CD4-positive, alpha-beta T cell treated with Interleukin-6 for 4 hours (primary cell): ENCODE measurements at regions not wholly inside any gene's neighbourhood (a gene's known extent, or its start where the extent isn't known, plus 50 kb on each side); places are given as distances from the start of the nearest gene placed in this dataset.

ENCODE experiments used
- DNase-seq: peaks from one replicate; pipeline ENCODE4 v3.0.0-alpha.2; 2020; ENCODE audit warnings: mixed read lengths

DNA sequence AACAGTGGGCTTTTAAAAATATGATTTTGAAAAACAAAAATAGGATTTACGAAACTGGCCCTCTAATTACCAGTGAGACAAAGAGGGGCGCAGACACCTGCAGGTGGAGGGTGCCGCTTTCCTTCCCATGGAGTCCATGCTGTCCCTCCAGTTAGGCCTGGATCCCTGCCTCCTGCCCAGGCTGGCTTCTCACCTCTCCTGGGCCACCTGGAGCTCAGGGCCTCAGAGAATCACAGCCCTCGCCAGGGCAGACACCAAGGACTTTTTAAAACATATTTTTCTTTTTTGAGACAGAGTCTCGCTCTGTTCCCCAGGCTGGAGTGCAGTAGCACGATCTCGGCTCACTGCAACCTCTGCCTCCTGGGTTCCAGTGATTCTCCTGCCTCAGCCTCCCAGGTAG, 1437.2 kb downstream of the TBC1D22A start:
- DNase-seq, result no peak

DNA sequence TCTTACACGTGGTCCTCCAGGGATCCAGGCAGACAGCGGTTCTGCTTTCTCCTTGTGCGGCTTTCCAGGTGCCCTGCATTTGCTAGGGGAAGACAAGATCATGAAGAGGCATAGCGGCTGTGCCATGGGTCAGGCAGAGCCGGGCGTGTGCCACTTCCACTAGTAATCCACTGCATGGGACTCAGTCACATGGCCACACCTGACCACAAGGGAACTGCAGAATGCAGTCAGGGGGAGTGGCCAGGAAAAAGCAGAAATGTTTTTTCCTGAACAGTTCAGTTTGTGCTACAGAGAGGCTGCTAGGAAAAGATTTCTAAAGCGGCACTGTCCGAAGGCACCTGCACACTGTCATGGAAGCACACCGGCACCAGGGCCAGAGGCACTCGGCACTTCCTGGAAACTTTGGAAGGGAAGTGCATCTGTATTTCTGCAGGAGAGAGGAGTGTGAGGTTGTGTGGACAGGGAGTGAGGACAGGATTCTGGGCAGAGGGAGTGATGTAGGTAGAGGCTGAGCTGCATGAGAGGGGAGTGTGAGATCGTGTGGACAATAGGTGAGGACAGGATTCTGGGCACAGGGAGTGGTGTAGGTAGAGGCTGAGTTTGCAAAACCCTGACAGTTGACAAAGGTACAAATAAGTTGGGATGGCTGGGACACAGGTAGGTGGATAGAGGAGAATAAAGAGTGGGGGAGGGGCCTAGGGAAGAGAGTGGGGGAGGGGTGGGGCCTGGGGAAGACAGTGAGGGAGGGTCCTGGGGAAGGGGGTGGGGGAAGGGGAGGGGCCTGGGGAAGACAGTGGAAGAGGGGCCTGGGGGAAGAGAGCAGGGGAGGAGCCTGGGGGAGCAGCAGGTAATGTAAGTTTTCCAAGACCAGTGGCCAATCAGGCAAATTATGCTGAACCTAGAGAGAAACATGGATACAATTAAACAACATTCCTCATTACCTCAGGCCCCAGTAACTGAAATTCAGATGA, 1436.3 kb downstream of the TBC1D22A start:
- no peak for DNase-seq

DNA sequence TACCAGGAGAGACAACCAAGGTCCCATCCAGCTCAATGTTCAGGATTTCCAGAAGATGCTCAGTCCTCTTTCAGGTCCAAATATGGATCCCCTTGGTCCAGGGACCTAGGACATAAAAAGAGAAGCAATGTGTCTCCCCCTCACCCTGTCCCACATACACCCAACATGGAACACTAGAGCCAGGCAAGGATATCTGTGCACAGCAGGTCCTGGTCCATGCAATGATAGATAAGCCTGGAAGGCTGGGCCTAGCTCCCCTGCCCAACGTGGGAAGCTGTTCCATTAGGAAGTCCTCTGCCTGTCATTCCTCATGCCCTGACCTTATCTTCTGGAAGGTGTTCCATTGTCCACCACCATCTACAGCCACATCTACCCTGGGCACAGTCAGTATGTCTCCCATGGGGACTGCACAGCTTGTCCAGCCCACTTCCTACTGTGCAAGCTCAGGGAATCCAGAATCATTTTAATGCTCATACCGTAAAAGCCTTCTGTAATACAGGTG, 1434.8 kb downstream of the TBC1D22A start:
- no peak for DNase-seq

DNA sequence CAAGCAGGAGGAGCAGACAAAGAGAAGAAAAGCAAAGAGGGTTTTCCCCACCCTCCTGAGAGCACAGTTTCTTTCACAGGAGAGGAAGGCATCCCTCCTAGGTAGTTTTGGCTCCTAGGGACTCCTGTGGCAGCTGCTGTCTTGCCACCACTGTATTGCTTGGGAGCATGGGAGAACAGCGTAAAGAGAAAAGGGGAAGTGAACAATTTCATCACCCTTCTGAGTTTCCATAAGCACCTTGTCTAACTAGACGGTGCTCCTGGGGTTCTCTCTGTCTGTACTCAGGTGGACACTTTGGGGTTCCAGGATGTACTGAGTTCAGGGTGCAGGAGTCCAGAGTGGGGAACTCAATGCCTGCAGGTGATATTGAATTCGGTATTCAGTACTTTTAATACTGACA, 1430.5 kb downstream of the TBC1D22A start:
- no peak for DNase-seq

DNA sequence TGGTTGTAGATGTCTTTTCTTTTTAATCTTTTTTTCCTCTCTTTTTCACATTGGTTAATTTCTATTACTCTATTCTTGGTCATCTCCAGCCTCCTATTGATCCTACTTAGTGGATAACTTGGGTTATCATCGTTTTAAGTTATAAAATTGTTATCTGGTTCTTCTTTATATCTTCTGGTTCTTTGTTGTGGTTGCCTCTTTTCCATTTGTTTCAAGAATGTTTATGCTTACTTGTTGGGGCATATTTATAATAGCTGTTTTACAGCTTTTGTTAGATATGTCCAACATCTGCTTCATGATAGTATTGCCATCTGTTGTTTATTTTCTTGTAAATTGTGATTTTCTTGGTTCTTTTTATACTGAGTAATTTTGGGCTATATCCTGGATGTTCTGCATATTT, 1429.6 kb downstream of the TBC1D22A start:
- no peak for DNase-seq

DNA sequence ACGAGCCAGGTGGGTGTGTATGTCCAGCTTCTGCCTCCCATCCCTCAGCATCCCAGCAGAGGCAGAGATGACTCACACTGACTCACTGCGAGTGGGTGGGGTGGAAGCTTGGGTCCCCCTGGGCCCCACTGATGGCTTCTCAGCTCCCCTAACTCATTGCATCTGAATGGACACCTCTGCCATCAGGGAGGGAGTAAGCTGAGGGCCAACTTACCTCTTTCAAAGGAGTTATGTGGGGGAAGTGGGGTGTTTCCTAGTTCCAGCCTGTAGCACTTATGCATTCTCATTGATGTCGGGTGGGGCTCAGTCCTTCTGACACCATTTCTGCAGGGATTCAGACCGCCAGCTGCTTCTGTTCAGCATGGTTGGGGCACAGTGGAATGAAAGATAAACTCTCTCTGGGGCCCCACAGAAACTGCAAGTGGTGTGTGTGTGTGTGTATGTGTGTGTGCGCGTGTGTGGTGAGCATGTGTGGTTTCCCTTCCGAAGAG, 1425.8 kb downstream of the TBC1D22A start:
- DNase-seq, result no peak

DNA sequence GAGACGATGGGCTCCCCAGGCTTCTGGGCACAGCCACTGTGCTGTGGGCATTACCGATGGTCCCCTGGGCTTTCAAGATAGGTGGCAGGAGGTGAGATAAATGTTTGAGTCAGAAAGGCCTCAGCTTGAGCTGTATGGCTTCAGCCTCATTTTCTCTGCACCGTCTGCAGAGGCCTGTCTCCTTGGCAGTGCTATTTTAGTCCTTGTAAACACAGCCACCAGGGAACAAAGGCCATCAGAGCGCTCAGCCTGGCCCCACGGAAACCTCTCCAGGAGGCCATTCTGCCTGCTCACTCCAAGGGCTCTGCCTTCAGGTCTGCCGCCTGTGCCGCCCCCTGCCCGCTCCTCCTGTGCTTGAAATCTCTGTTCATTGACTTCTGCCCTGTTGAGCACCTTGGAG, 1424.9 kb downstream of the TBC1D22A start:
- DNase-seq, result no peak

DNA sequence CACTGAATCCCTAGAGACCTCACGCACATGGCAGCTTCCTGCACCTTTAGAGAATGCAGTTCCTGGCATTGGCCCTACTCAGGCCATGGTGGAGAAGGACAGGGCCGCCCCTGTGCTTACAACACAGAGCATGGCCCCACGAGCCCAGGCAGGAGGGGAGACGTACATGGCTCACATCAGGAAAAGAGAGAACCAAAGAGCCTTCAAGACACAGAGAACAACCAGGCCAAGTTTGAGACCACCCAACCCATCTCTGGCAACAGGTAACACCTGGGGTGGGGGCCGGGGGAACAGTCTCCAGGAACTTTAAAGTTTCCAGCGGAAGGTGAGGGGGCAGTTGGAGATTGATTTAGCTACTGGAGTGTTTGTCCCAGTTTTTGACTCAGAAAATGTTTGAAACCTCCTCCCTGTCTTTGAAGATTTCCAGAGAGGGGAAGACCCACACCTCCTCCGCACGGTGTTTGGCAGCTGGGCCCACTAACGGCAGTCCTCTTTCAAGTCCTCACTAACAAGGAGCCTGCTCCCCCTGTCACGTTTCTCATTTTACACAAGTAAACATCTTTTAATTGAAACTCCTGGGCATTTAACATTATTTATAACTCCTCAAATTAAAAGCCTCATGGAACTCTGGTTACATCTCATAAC, 1423.8 kb downstream of the TBC1D22A start:
- no peak for DNase-seq

DNA sequence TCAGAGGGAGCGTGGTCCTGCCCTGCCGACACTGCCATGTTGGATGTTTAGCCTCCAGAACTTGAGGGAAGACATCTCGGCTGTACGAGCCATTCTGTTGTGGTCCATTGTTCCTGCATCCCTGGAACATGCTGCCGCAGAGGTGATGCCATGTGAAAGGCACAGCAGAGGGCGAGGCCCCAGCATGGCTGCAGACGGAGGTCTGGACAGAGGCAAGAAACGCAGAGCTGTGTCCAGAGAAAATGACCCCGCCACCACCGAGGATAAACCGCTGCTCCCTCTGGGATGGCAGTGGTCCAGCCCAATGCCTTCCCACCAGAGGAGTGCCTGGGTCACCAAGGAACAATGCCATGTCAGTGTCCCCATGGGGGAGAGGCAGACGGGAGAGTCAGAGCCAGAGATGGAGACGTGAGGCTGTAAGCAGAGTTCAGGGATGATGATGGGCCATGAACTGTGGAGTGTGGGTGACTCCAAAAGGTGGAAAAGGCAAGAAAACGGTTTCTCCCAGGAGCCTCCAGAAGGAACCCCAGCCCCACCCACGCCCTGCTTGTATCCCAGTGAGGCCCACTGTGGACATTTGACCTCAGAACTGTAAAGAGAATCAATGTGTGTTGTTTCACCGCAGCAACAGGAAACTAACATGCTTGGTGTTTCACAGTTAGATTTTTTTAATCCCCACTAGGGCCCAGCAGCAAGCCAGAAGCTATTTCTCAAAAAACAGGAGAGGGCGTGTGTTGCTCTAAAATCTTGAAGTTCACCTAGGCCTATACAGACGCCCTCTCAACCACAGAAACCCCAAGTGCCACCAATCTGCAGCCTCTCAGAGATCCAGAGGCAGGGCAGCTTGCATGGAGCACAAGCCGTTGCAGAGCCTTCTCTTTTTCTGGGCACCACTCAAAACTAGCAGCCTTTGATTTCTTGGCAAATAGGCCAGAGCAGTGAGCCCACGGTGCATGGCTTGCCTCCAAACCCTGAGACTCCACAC, 1422.9 kb downstream of the TBC1D22A start:
- DNase-seq, result no peak

DNA sequence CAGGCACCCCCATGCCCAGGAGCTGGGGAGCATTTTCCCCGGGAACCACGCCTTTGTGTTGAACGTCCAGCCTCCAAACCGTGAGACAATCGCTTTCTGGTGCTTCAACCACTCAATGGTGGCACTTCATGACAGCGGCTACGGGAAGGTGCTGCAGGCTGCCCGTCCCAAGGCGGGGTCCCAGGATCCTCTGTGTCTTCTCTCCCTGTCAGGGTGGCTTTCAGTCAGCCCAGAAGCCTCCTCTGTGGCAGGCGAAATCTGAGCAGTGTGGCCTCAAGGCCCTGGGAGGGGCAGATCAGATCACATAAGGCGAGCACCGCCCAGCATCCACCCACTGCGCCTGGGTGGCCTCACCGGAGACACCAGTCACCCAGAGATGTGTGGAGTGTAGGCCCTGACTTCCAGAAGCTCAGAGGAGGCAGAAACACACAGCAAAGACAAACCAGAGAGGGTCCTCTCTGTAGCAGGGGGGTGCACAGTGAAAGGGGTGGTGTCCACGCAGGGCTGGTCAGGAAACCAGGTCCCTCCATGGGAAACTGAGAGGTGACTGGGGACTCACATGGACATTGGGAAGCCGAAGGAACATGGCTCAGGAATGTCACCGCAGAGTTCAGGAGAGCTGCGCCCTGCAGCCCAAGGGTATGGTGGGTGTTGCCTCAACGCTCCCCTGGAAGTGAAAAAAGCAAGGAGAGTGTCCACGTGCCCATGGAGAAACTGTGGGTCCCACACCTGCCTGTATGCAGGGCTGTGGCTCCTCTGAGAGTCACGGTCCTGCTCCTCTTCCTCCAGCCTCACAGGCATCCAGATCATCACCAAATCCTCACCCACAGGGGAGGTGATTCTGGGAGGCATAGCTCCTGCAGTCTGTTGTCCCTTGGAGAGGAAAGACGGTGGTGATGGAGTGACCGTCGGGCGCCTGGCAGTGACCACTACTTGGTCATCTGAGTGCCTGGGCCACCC, 1420.7 kb downstream of the TBC1D22A start:
- no peak for DNase-seq

DNA sequence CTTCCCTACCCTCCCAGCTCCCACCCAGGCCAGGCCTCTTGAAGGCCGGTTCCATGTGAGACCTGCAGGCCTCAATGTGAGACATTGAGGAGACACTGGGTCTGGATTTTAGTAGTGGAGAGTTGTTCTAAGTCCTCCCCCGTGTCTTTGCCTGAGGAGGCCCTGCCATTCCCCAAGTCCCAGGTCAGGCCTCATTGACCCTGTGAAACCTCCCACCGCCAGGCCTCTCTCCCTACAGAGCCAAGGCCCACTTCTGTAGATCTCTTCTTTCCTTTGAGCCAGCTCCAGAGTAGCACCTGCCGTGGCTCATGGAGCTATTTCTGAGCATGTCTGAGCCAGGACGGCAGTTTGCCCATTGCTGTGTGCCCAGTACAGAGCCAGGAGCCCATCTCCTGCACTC, 1419.6 kb downstream of the TBC1D22A start:
- DNase-seq, result no peak

DNA sequence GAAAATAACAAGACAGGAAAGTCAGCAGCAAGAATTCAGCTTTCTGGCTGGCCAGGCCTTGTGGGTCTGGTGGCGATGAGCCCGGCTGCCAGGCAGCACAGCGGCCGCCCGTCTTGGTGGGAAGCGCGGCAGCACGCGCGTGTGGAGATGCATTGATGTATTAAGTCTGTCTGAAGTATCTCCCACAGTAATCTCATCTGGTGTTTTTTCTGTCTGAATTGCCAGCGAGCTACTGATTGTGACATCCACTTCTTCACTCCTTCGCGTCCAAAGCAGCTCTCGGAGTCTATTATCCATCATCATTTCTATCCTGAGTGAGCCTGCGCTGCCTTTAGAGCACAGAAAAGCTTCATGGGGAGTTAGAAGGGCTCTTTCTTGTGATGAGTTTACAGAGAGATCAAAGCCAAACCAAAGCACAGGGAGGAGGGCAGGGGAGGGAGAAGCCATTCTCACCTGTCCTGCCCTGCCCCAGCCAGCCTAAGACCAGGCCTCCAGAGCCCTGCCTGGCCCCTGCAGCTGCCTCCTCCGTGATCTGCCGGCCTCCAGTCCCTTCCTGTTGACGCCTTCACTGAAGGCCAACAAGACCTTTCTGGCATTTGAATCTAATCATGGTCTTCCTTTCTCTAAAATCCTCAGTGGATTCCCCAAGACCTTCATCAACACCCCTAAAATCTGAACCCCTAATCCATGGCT, 1419.0 kb downstream of the TBC1D22A start:
- DNase-seq, result no peak

DNA sequence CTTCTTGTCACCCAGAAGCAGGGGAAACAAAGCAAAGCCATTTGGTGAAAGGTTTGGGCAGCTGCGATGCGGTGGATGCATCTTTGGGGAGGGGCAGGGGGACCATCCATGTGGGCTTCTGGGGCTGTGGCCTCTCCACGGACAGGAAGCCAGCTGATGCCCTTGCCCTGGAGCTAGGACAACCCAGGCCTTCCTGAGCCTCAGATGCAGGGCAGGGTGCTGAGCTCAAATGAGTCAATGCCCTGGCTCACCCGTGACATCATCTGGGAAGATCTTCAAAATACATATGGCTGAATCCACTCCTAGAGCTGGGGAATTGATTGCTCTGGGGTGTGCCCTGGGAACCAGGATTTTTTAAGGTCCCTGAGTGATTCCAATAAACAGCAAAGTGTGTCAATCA, 1418.2 kb downstream of the TBC1D22A start:
- DNase-seq, result no peak

DNA sequence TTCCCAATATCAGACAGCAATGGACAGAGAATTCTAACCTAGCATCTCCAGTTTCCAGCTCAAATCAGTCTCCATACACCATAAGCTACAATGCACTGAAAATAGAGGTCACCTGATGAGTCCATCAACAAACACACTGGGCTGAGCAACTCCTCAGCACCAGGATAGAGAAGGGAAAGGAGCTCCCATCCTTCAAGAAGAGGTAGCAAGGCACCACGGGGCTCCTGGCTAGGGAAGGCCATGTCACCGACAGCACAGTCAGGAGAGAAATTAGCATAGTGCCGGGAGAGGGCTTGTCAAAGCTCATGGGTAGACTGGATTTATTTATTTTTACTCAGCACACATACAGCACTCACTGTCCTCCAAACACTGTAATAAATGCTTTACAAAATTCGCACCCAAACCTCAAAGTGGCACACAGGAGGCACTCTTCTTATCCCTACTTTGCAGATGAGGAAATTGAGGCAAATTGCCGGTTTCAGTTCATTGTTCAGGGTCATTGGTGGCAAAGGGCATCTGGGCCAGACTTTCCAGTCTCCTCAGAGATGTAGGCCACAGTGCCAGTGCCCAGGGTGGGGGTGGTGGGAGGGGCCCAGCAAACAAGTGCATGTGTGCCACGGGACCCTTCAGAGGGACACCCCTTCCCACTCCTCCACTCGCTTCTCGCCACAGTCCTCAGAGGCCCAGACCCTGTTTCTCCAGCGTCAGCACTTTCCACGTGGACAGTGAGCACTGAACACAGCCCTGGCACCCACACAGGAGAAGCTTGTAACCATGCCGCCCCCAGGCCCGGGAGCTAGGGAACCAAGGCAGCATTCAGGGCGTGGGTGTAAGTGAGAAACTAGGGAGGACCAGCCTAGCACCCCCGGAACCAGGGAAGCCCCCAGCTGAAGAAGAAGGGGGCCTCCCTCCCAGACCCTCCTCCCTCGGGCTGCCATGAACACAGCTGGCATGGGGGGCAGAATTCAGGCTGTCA, 1417.4 kb downstream of the TBC1D22A start:
- DNase-seq, result no peak

DNA sequence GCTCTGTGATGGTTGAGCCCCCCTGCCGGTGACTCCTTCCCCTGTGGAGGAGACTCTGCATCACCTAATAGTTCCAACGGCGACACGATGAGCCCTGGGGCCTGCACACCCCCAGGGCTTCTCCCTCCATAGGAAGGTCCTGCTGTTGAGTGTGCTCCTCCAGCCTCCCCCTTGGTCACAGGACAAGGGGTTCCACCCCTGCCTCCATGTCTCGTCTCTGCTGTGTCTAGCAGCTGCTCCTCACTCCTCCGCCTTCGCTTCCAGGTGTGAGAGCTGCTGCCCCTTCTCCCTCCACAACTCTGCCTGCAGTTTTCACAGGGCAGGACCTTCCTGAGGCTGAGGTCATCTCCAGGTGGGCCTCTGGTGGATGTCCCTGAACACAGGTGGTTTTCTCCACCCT, 1416.1 kb downstream of the TBC1D22A start:
- DNase-seq, result no peak

DNA sequence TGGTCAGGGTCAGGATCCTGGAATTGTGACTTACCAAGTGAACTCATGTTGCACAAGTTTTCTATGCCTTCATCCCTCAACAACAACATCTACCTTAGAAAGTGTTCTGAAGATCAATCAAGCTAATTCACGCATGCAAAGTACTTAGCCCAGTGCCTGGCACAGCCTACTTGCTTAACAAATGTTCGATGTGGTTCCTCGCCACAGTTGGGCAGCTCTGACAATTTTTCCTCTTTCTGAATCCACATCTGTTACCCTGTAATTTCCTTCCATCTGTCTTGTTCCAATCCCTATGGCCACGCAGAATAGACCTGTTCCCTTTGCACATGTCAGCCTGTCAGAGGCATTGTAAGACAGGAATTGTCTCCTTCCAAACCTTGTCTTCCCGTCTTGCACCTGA, 1415.2 kb downstream of the TBC1D22A start:
- DNase-seq, result no peak

DNA sequence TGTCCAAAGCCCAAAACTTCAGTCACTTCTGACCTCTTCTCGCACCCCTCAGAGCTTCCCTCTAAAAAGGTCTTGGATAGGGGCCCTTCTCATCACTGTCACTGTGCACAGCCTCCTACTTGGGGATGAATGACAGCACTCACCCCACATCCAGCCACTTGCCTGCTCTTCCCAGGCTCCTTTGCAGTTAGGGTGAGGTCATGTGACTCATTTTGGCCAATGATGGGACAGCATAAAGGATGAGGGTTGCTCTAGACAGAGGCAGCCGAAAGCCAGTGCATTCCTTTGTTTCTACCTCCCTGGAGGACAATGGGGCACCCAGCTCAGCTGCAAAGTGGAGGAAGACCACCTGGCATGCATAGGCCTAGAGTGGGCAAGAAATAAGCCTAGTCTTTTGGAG, 1413.3 kb downstream of the TBC1D22A start:
- DNase-seq, result no peak

DNA sequence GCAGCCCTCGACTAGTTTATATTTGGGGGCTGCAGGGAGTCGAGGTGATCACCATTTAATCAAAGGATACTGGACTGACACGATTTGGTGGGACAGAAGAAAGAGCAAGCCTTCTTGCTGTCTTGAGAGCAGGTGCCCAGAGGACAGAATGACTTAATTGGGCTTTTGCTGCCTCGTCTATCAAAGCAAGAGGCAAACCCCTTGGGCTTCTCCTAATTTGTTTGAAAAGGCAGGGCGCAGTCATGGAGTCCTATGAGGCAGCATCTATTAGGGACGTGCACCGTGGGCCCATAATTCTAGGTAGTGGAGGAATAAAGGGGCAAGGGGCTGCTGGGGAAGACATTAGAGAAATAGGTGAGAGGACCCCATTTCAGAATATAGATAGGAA, 1411.3 kb downstream of the TBC1D22A start:
- no peak for DNase-seq

DNA sequence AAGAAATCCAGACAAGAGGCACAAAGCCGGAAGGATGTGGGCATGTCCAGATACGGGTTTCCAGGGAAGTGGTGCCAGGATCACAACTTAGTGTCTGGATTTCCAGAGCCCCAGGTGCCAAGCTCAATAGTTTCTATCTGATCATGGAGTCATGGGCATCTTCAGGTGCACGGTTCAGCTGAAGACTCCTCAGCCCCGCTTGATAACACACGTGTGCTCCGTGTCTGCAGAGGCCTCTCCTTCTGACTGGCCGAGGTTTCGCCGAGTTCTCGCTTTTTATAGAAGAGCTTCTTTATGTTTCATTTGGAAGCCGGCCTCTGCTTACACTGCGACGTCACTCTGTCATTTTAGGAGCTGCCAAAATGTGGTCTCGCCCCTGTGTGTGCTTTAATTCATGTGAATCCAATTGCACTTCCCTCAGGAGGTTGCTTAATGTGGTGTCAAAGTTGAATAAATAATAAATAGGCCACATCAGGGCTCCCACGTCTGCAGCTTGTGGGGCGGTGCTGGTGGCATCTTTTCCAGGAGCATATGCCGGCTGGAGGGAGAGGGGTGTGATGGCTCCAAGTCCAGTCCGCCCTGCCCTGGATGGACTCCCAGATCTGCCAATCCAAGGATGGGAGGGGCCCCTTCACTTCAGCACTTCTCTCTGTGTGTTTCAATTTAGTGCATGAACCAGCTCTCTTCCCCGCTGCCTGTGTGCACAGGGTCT, 1410.8 kb downstream of the TBC1D22A start:
- DNase-seq, result no peak
